GM12878 (cell line): ENCODE measurements at regions not wholly inside any gene's neighbourhood (a gene's known extent, or its start where the extent isn't known, plus 50 kb on each side); places are given as distances from the start of the nearest gene placed in this dataset.

Experiments
- ATF2 ChIP-seq: IDR thresholded peaks from 2 replicates; pipeline ENCODE4 v1.6.1; 2012; ENCODE audit warnings: low read length, inconsistent platforms
- BHLHE40 ChIP-seq, 2 experiments: fragments of 450-650 bp in 1 of 2; IDR thresholded peaks; 2 replicates each; pipeline ENCODE4 v1.6.1; 2011 to 2017; ENCODE audit warnings: low read depth in 2 of 2, borderline replicate concordance in 1 of 2, improper control_type of control experiment in 1 of 2, low read length in 1 of 2, mild to moderate bottlenecking in 1 of 2
- CBFB ChIP-seq: IDR thresholded peaks from 2 replicates; pipeline ENCODE4 v1.6.1; 2016; ENCODE audit warnings: antibody characterized with exemption, low read depth
- EP300 ChIP-seq, 2 experiments: fragments of 150-350 bp in 1 of 2; IDR thresholded peaks; 2 replicates each; pipeline ENCODE4 v1.6.1; 2011 to 2012; ENCODE audit warnings: low read depth in 2 of 2, low read length in 2 of 2, borderline replicate concordance in 1 of 2, improper control_type of control experiment in 1 of 2, inconsistent platforms in 1 of 2; ENCODE audit not compliant: control insufficient read depth in 1 of 2
- EZH2 ChIP-seq: IDR thresholded peaks from 2 replicates; pipeline ENCODE4 v1.6.1; 2012; ENCODE audit warnings: low read depth, mild to moderate bottlenecking, control low read depth, inconsistent platforms, low read length, borderline replicate concordance; ENCODE audit not compliant: control insufficient read depth
- HDAC2 ChIP-seq: fragments of 200-600 bp; sonication (generic); IDR thresholded peaks from 2 replicates; pipeline ENCODE4 v1.6.1; 2017
- JUNB ChIP-seq: IDR thresholded peaks from 2 replicates; pipeline ENCODE4 v1.6.1; 2016; ENCODE audit warnings: antibody characterized with exemption, mild to moderate bottlenecking
- NFYB ChIP-seq: IDR thresholded peaks from 2 replicates; pipeline ENCODE4 v1.6.1; 2011; ENCODE audit warnings: low read depth, mild to moderate bottlenecking, low read length, improper control_type of control experiment, moderate library complexity; ENCODE audit not compliant: insufficient read depth
- POLR2A ChIP-seq: IDR thresholded peaks from 2 replicates; pipeline ENCODE4 v1.6.1; 2011; ENCODE audit warnings: low read depth, mild to moderate bottlenecking, low read length
- RCOR1 ChIP-seq: conservative IDR thresholded peaks from 2 replicates; pipeline ENCODE4 v1.6.1; 2012; ENCODE audit warnings: low read depth, low read length, improper control_type of control experiment
- ZBTB33 ChIP-seq: fragments of 450-650 bp; IDR thresholded peaks from 2 replicates; pipeline ENCODE4 v1.6.1; 2017; ENCODE audit warnings: mild to moderate bottlenecking
- TF ChIP-seq, protein P1 (sequence below): fragments of 450-650 bp; IDR thresholded peaks from 2 replicates; pipeline ENCODE4 v1.6.1; 2018; ENCODE audit warnings: mild to moderate bottlenecking, low read depth, moderate library complexity; ENCODE audit not compliant: partially characterized antibody
- TF ChIP-seq, protein P2 (sequence below), 3 experiments: IDR thresholded peaks in 2 of 3; conservative IDR thresholded peaks in 1 of 3; 2 replicates each; pipeline ENCODE4 v1.5.1; 2011; ENCODE audit warnings: low read depth in 3 of 3, low read length in 3 of 3, mild to moderate bottlenecking in 3 of 3, control low read depth in 2 of 3, moderate library complexity in 2 of 3, inconsistent platforms in 1 of 3, mixed read lengths in 1 of 3; ENCODE audit not compliant: control insufficient read depth in 2 of 3, insufficient read depth in 1 of 3; ENCODE audit errors: extremely low read depth in 1 of 3

GRCh38 chr13:91017031-91017668, 330.3 kb upstream of the MIR17HG start:
- TF ChIP-seq BHLHE40 (IDR thresholded peaks at IDR 0.05; ENCODE audit: borderline replicate concordance in 1 of 2, low read depth in 2 of 2, low read length in 1 of 2) (no peak), ZBTB33 (no peak), HDAC2 (no peak), NFYB (no peak), EZH2 (no peak), EP300 (IDR thresholded peaks at IDR 0.05; ENCODE audit: borderline replicate concordance in 1 of 2, control insufficient read depth in 1 of 2, low read depth in 2 of 2, low read length in 2 of 2) (no peak), CBFB (no peak), RCOR1 (no peak), POLR2A (no peak), ATF2 (no peak), JUNB (no peak)
- TF ChIP-seq, protein P1, sequence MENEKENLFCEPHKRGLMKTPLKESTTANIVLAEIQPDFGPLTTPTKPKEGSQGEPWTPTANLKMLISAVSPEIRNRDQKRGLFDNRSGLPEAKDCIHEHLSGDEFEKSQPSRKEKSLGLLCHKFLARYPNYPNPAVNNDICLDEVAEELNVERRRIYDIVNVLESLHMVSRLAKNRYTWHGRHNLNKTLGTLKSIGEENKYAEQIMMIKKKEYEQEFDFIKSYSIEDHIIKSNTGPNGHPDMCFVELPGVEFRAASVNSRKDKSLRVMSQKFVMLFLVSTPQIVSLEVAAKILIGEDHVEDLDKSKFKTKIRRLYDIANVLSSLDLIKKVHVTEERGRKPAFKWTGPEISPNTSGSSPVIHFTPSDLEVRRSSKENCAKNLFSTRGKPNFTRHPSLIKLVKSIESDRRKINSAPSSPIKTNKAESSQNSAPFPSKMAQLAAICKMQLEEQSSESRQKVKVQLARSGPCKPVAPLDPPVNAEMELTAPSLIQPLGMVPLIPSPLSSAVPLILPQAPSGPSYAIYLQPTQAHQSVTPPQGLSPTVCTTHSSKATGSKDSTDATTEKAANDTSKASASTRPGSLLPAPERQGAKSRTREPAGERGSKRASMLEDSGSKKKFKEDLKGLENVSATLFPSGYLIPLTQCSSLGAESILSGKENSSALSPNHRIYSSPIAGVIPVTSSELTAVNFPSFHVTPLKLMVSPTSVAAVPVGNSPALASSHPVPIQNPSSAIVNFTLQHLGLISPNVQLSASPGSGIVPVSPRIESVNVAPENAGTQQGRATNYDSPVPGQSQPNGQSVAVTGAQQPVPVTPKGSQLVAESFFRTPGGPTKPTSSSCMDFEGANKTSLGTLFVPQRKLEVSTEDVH = no peak
- TF ChIP-seq, protein P2, sequence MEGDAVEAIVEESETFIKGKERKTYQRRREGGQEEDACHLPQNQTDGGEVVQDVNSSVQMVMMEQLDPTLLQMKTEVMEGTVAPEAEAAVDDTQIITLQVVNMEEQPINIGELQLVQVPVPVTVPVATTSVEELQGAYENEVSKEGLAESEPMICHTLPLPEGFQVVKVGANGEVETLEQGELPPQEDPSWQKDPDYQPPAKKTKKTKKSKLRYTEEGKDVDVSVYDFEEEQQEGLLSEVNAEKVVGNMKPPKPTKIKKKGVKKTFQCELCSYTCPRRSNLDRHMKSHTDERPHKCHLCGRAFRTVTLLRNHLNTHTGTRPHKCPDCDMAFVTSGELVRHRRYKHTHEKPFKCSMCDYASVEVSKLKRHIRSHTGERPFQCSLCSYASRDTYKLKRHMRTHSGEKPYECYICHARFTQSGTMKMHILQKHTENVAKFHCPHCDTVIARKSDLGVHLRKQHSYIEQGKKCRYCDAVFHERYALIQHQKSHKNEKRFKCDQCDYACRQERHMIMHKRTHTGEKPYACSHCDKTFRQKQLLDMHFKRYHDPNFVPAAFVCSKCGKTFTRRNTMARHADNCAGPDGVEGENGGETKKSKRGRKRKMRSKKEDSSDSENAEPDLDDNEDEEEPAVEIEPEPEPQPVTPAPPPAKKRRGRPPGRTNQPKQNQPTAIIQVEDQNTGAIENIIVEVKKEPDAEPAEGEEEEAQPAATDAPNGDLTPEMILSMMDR (IDR thresholded peaks at IDR 0.05 in 2 of 3, conservative IDR thresholded peaks at IDR 0.05 in 1 of 3; ENCODE audit: control insufficient read depth in 2 of 3, extremely low read depth in 1 of 3, insufficient read depth in 1 of 3, low read depth in 3 of 3, low read length in 3 of 3) = peak; percentile 73 to 75 (median 74); a peak in 5 of 6 replicates
